ENCODE measurements at regions not wholly inside any gene's neighbourhood (a gene's known extent, or its start where the extent isn't known, plus 50 kb on each side); places are given as distances from the start of the nearest gene placed in this dataset.

GRCh38 chr1:83112248-83112885, 886.6 kb downstream of the TTLL7 start:
- ChIA-PET CTCF (no interaction called here), POLR2A (ENCODE audit: unreplicated experiment) (no interaction called here)
- Histone ChIP-seq H2BK120ac (ENCODE audit: low read depth, low read length) (no peak overlapping the region), H3K56ac (ENCODE audit: extremely low read depth, insufficient read depth, low read length) (no peak overlapping the region), H2BK5ac (ENCODE audit: low read depth, low read length, poor library complexity, severe bottlenecking) (no peak overlapping the region), H4K8ac (ENCODE audit: low read depth in 2 of 2, low read length in 2 of 2) (no peak overlapping the region), H4K5ac (ENCODE audit: low read depth, low read length) (no peak overlapping the region), H3K79me1 (ENCODE audit: low read depth in 1 of 2, low read length in 2 of 2) (no peaks in the 10 kb centered on the region), H3K14ac (replicated peaks; ENCODE audit: low read depth, low read length) (no peak overlapping the region), H2BK20ac (ENCODE audit: low read depth, low read length) (no peak overlapping the region), H3K27ac (ENCODE audit: insufficient read depth, low read length) (no peak overlapping the region), H2AK5ac (ENCODE audit: low read depth, low read length) (no peak overlapping the region), H4K20me1 (ENCODE audit: insufficient read depth, low read length) (no peaks in the 10 kb centered on the region), H4K91ac (ENCODE audit: insufficient read depth, low read depth, low read length) (no peak overlapping the region), H3K4me3 (ENCODE audit: insufficient read depth, low read depth, low read length) (no peak overlapping the region), H3K27me3 (ENCODE audit: control insufficient read depth, insufficient read depth, low read length) (no peaks in the 10 kb centered on the region), H3K36me3 (ENCODE audit: control insufficient read depth, insufficient read depth, low read length) (no peaks in the 10 kb centered on the region), H3K4me2 (ENCODE audit: low read depth, low read length) (no peak overlapping the region), H2AFZ (replicated peaks; ENCODE audit: low read length, poor library complexity) (no peak overlapping the region), H3K4me1 (ENCODE audit: control insufficient read depth, insufficient read depth, low read length) (no peaks in the 10 kb centered on the region), H2AK9ac (replicated peaks; ENCODE audit: low read depth, low read length, poor library complexity) (no peak overlapping the region), H3K9me3 (ENCODE audit: control insufficient read depth, insufficient read depth, low read length) (no peaks in the 10 kb centered on the region), H3K4ac (ENCODE audit: low read depth, low read length) (no peak overlapping the region), H2BK15ac (ENCODE audit: low read depth, low read length) (no peak overlapping the region), H3K23ac (ENCODE audit: low read depth, low read length) (no peak overlapping the region), H3K9me1 (ENCODE audit: insufficient read depth, low read length) (no peaks in the 10 kb centered on the region), H3K18ac (ENCODE audit: low read depth, low read length) (no peak overlapping the region), H3K9ac (ENCODE audit: low read depth, low read length) (no peak overlapping the region)
- dilution Hi-C loops (cut with HindIII; ENCODE audit: low sequenced_read_pairs, unreplicated experiment) (no loop called here), in situ Hi-C loops (cut with MboI; ENCODE audit: low sequenced_read_pairs) (no loop called here), intact Hi-C loops (cut with micrococcal nuclease) (no loop called here)
- no CpG with 5 or more reads among the region's 3 CpGs for WGBS, 2 experiments (ENCODE audit: extremely low coverage in 2 of 2, insufficient read length in 1 of 2)
- TF ChIP-seq NFE2L2 (IDR thresholded peaks at IDR 0.05; ENCODE audit: low read depth, low read length) (no peak), CHD1 (IDR thresholded peaks at IDR 0.05; ENCODE audit: low read depth, low read length) (no peak), SMC3 (IDR thresholded peaks at IDR 0.05; ENCODE audit: low read depth, low read length) (no peak), FOS (IDR thresholded peaks at IDR 0.05; ENCODE audit: low read depth, low read length) (no peak), MAZ (IDR thresholded peaks at IDR 0.05; ENCODE audit: borderline replicate concordance, low read depth, low read length) (no peak), USF2 (IDR thresholded peaks at IDR 0.05; ENCODE audit: low read depth, low read length) (no peak), CEBPB (IDR thresholded peaks at IDR 0.05; ENCODE audit: low read depth, low read length) (no peak), MAFK (IDR thresholded peaks at IDR 0.05; ENCODE audit: low read depth, low read length) (no peak), MXI1 (IDR thresholded peaks at IDR 0.05; ENCODE audit: borderline replicate concordance, low read depth, low read length) (no peak), POLR2A (IDR thresholded peaks at IDR 0.05; ENCODE audit: low read depth, low read length) (no peak)
- ATAC-seq (ENCODE audit: low read depth) = no peak
- DNase-seq = no peak
- BruUV-seq (replicated peaks) = no TSS peak
